ENCODE measurements at regions not wholly inside any gene's neighbourhood (a gene's known extent, or its start where the extent isn't known, plus 50 kb on each side); places are given as distances from the start of the nearest gene placed in this dataset.

- intact Hi-C loops (cut with DNase I; ENCODE audit: low total_unique reads) = no loop called here
- Histone ChIP-seq H3K4me1 (no peaks in the 10 kb centered on the region), H3K36me3 (ENCODE audit: low read depth, missing control alignments) (no peaks in the 10 kb centered on the region), H3K27ac (no peak overlapping the region), H3K27me3 (no peaks in the 10 kb centered on the region), H3K4me3 (no peak overlapping the region), H3K9me3 (no peaks in the 10 kb centered on the region)
- 91 to 94% methylated on average over 6 of the region's 6 CpGs for WGBS, 2 donors
- no peak for TF ChIP-seq POLR2A (IDR thresholded peaks at IDR 0.05)
- TF ChIP-seq CTCF (IDR thresholded peaks at IDR 0.05) = no peak
- DNase-seq = no peak
These were observed 103.9 kb upstream of the BCL6 start for GRCh38 chr3:187849016-187849654.

- no peaks in the 10 kb centered on the region for H3K4me1 ChIP-seq
- H3K27ac ChIP-seq = no peak overlapping the region
- intact Hi-C loops (cut with DNase I; ENCODE audit: low total_unique reads) = no loop called here
- no peaks in the 10 kb centered on the region for H3K9me3 ChIP-seq
- H3K27me3 ChIP-seq = no peaks in the 10 kb centered on the region
- TF ChIP-seq POLR2A (IDR thresholded peaks at IDR 0.05) (no peak), CTCF (IDR thresholded peaks at IDR 0.05) (no peak)
- no peaks in the 10 kb centered on the region for H3K36me3 ChIP-seq (ENCODE audit: low read depth, missing control alignments)
- no peak overlapping the region for H3K4me3 ChIP-seq
- peak; percentile 28 for DNase-seq
- WGBS, 2 donors = 64 to 70% methylated on average over 4 of the region's 4 CpGs
These were observed 105.1 kb upstream of the BCL6 start for GRCh38 chr3:187850258-187850921.

- Histone ChIP-seq H3K36me3 (ENCODE audit: low read depth, missing control alignments) (no peaks in the 10 kb centered on the region), H3K4me1 (no peaks in the 10 kb centered on the region)
These were observed 107.8 kb upstream of the BCL6 start for GRCh38 chr3:187852842-187853730.

GRCh38 chr3:187855131-187855530, 109.9 kb upstream of the BCL6 start:
- Histone ChIP-seq H3K4me1 (no peaks in the 10 kb centered on the region), H3K36me3 (ENCODE audit: low read depth, missing control alignments) (no peaks in the 10 kb centered on the region), H3K27ac (no peak overlapping the region), H3K4me3 (no peak overlapping the region), H3K27me3 (no peaks in the 10 kb centered on the region), H3K9me3 (no peaks in the 10 kb centered on the region)
- intact Hi-C loops (cut with DNase I; ENCODE audit: low total_unique reads) = no loop called here
- 92 to 100% methylated on average over 2 of the region's 2 CpGs for WGBS, 2 donors
- no peak for DNase-seq
- TF ChIP-seq CTCF (IDR thresholded peaks at IDR 0.05) (no peak), POLR2A (IDR thresholded peaks at IDR 0.05) (no peak)

More at GRCh38 chr3:187852842-187853730, 107.8 kb upstream of the BCL6 start:
- no peak for DNase-seq
- Histone ChIP-seq H3K27me3 (no peaks in the 10 kb centered on the region), H3K9me3 (no peaks in the 10 kb centered on the region), H3K4me3 (no peak overlapping the region), H3K27ac (no peak overlapping the region)
- intact Hi-C loops (cut with DNase I; ENCODE audit: low total_unique reads) = no loop called here
- TF ChIP-seq CTCF (IDR thresholded peaks at IDR 0.05) (no peak), POLR2A (IDR thresholded peaks at IDR 0.05) (no peak)
- 81% methylated on average over 4 to 5 of the region's 5 CpGs for WGBS, 2 donors
